Tibial nerve (tissue), 4 donors: ENCODE measurements at regions not wholly inside any gene's neighbourhood (a gene's known extent, or its start where the extent isn't known, plus 50 kb on each side); places are given as distances from the start of the nearest gene placed in this dataset.
"Not testable (repeated sequence)": the region's sequence is repeated elsewhere in the genome, so short reads cannot be mapped to it uniquely, and the experiment has no call there.

Experiments used
- DNase-seq, 2 donors: peaks; one replicate each; pipeline ENCODE4 v3.0.0-alpha.2; 2019; ENCODE audit warnings: low spot score in 2 of 2
- H3K27ac ChIP-seq, 4 donors: fragments of 200-600 bp; sonication (generic) in 3 of 4; one replicate each; pipeline ENCODE4 v1.5.1; 2017 to 2019; ENCODE audit warnings: mild to moderate bottlenecking in 1 of 4
- H3K27me3 ChIP-seq, 2 donors: fragments of 200-600 bp; sonication (generic) in 1 of 2; one replicate each; pipeline versions ENCODE4 v1.5.1 to v1.6.0; 2017 to 2019
- H3K36me3 ChIP-seq, 3 donors: fragments of 200-600 bp; sonication (generic); one replicate each; pipeline ENCODE4 v1.5.1; 2018 to 2019
- H3K4me1 ChIP-seq, 4 donors: fragments of 200-600 bp; sonication (generic) in 3 of 4; one replicate each; pipeline ENCODE4 v1.5.1; 2017 to 2019
- H3K4me3 ChIP-seq, 4 donors: fragments of 200-600 bp; sonication (generic) in 3 of 4; one replicate each; pipeline ENCODE4 v1.5.1; 2017 to 2019; ENCODE audit warnings: mild to moderate bottlenecking in 1 of 4, moderate library complexity in 1 of 4
- H3K9me3 ChIP-seq, 4 donors: fragments of 200-600 bp; sonication (generic) in 3 of 4; one replicate each; pipeline ENCODE4 v1.5.1; 2017 to 2019
- CTCF ChIP-seq, 5 experiments: fragments of 200-600 bp in 3 of 5; fragments of 450-650 bp in 2 of 5; sonication (generic) in 3 of 5; IDR thresholded peaks; one replicate each; pipeline ENCODE4 v1.5.1; 2016 to 2019; ENCODE audit warnings: antibody characterized with exemption in 5 of 5, mild to moderate bottlenecking in 3 of 5, moderate library complexity in 2 of 5
- EP300 ChIP-seq, 2 donors: sonication (generic); formaldehyde crosslinking; IDR thresholded peaks; one replicate each; pipeline ENCODE4 v1.6.1; 2017; ENCODE audit warnings: antibody characterized with exemption in 2 of 2, mild to moderate bottlenecking in 1 of 2
- POLR2A ChIP-seq, 2 donors: fragments of 450-650 bp; IDR thresholded peaks; one replicate each; pipeline ENCODE4 v1.6.1; 2017; ENCODE audit warnings: antibody characterized with exemption in 2 of 2, mild to moderate bottlenecking in 2 of 2, moderate library complexity in 2 of 2
- WGBS, 2 donors: methylation state at CpG; one replicate each; pipeline ENCODE4 v1.1.5; 2018; 5-methylcytosine and 5-hydroxymethylcytosine counted together

- no peaks in the 10 kb centered on the region for H3K36me3 ChIP-seq
- H3K27me3 ChIP-seq = no peaks in the 10 kb centered on the region
- TF ChIP-seq CTCF (IDR thresholded peaks at IDR 0.05) (peak in 2 of 5 experiments; percentile 13 to 23), POLR2A (IDR thresholded peaks at IDR 0.05) (no peak)
- peaks cover 0 to 21% (median 2%) of the 10 kb centered on the region in 4 donors for H3K4me1 ChIP-seq
- peak overlapping the region in 2 of 4 donors; percentile 26 to 32 for H3K27ac ChIP-seq
- no peaks in the 10 kb centered on the region for H3K9me3 ChIP-seq
- H3K4me3 ChIP-seq = no peak overlapping the region
- DNase-seq = no peak
- 67 to 68% methylated on average over 5 of the region's 5 CpGs for WGBS, 2 donors
Observed at GRCh38 chr1:208475951-208476845, 232.0 kb upstream of the PLXNA2 start.

- Histone ChIP-seq H3K4me3 (no peak overlapping the region), H3K36me3 (no peaks in the 10 kb centered on the region), H3K27ac (peak overlapping the region in 2 of 4 donors; percentile 26 to 32), H3K27me3 (no peaks in the 10 kb centered on the region), H3K4me1 (peaks cover 0 to 21% (median 2%) of the 10 kb centered on the region in 4 donors), H3K9me3 (no peaks in the 10 kb centered on the region)
- 61 to 68% methylated on average over 2 of the region's 2 CpGs for WGBS, 2 donors
- TF ChIP-seq EP300 (IDR thresholded peaks at IDR 0.05) (no peak), POLR2A (IDR thresholded peaks at IDR 0.05) (no peak), CTCF (IDR thresholded peaks at IDR 0.05) (no peak)
- no peak for DNase-seq
Observed at GRCh38 chr1:208476846-208477170, 232.6 kb upstream of the PLXNA2 start.

- Histone ChIP-seq H3K4me3 (no peak overlapping the region), H3K4me1 (peaks cover 0 to 21% (median 2%) of the 10 kb centered on the region in 4 donors), H3K36me3 (no peaks in the 10 kb centered on the region), H3K27ac (no peak overlapping the region), H3K27me3 (no peaks in the 10 kb centered on the region), H3K9me3 (no peaks in the 10 kb centered on the region)
- TF ChIP-seq POLR2A (IDR thresholded peaks at IDR 0.05) (no peak), CTCF (IDR thresholded peaks at IDR 0.05) (no peak), EP300 (IDR thresholded peaks at IDR 0.05) (no peak)
- DNase-seq = no peak
- WGBS, 2 donors = 79% methylated on average over 7 of the region's 7 CpGs
Observed at GRCh38 chr1:208479435-208479834, 235.3 kb upstream of the PLXNA2 start.

GRCh38 chr1:208485512-208485911 is 241.3 kb upstream of the PLXNA2 start:
- TF ChIP-seq CTCF (IDR thresholded peaks at IDR 0.05) (no peak), POLR2A (IDR thresholded peaks at IDR 0.05) (no peak), EP300 (IDR thresholded peaks at IDR 0.05) (no peak)
- no peaks in the 10 kb centered on the region for H3K36me3 ChIP-seq
- WGBS, 2 donors = 69 to 88% methylated on average over 3 of the region's 3 CpGs

GRCh38 chr1:208486677-208487076 is 242.5 kb upstream of the PLXNA2 start:
- Histone ChIP-seq H3K27ac (no peak overlapping the region), H3K9me3 (no peaks in the 10 kb centered on the region), H3K36me3 (no peaks in the 10 kb centered on the region), H3K4me1 (no peaks in the 10 kb centered on the region), H3K27me3 (no peaks in the 10 kb centered on the region), H3K4me3 (no peak overlapping the region)
- no peak for TF ChIP-seq CTCF (IDR thresholded peaks at IDR 0.05)
- TF ChIP-seq EP300 (IDR thresholded peaks at IDR 0.05) = no peak
- no peak for TF ChIP-seq POLR2A (IDR thresholded peaks at IDR 0.05)
- no peak for DNase-seq

More at GRCh38 chr1:208485512-208485911, 241.3 kb upstream of the PLXNA2 start:
- H3K27ac ChIP-seq = no peak overlapping the region
- H3K9me3 ChIP-seq = no peaks in the 10 kb centered on the region
- no peaks in the 10 kb centered on the region for H3K27me3 ChIP-seq
- no peaks in the 10 kb centered on the region for H3K4me1 ChIP-seq
- DNase-seq = no peak
- H3K4me3 ChIP-seq = no peak overlapping the region

- not testable (repeated sequence) for H3K4me3 ChIP-seq, H3K9me3 ChIP-seq, H3K27me3 ChIP-seq
Observed at GRCh38 chr1:208488432-208488831, 244.2 kb upstream of the PLXNA2 start.

More at GRCh38 chr1:208488432-208488831, 244.2 kb upstream of the PLXNA2 start:
- WGBS, 2 donors = 92 to 100% methylated on average over 27 to 29 of the region's 36 CpGs
- not testable (repeated sequence) for H3K27ac ChIP-seq, H3K4me1 ChIP-seq, H3K36me3 ChIP-seq, DNase-seq
